H1 (cell line): ENCODE measurements at regions not wholly inside any gene's neighbourhood (a gene's known extent, or its start where the extent isn't known, plus 50 kb on each side); places are given as distances from the start of the nearest gene placed in this dataset.

ENCODE experiments used
- TF ChIP-seq, protein P1 (sequence below): IDR thresholded peaks from 2 replicates; pipeline ENCODE4 v1.6.1; 2011; ENCODE audit warnings: low read depth, mild to moderate bottlenecking, low read length; ENCODE audit not compliant: insufficient read depth
- TF ChIP-seq, protein P2 (sequence below), 3 experiments: IDR thresholded peaks; 1 replicate in 2 of 3; 2 replicates in 1 of 3; pipeline versions ENCODE4 v1.5.1 to v1.6.1; 2011; ENCODE audit warnings: low read length in 3 of 3, mild to moderate bottlenecking in 3 of 3, inconsistent platforms in 2 of 3, low read depth in 1 of 3, moderate library complexity in 1 of 3; ENCODE audit not compliant: insufficient read depth in 1 of 3; ENCODE audit errors: control extremely low read depth in 1 of 3

- TF ChIP-seq, protein P1, sequence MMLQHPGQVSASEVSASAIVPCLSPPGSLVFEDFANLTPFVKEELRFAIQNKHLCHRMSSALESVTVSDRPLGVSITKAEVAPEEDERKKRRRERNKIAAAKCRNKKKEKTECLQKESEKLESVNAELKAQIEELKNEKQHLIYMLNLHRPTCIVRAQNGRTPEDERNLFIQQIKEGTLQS = no peak
- TF ChIP-seq, protein P2, sequence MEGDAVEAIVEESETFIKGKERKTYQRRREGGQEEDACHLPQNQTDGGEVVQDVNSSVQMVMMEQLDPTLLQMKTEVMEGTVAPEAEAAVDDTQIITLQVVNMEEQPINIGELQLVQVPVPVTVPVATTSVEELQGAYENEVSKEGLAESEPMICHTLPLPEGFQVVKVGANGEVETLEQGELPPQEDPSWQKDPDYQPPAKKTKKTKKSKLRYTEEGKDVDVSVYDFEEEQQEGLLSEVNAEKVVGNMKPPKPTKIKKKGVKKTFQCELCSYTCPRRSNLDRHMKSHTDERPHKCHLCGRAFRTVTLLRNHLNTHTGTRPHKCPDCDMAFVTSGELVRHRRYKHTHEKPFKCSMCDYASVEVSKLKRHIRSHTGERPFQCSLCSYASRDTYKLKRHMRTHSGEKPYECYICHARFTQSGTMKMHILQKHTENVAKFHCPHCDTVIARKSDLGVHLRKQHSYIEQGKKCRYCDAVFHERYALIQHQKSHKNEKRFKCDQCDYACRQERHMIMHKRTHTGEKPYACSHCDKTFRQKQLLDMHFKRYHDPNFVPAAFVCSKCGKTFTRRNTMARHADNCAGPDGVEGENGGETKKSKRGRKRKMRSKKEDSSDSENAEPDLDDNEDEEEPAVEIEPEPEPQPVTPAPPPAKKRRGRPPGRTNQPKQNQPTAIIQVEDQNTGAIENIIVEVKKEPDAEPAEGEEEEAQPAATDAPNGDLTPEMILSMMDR (IDR thresholded peaks at IDR 0.05; ENCODE audit: control extremely low read depth in 1 of 3, insufficient read depth in 1 of 3, low read depth in 1 of 3, low read length in 3 of 3) = no peak
Measured at GRCh38 chr6:129911732-129912131, 50.6 kb upstream of the TMEM244 start (continued).
